Panc1 (cell line): ENCODE measurements at regions not wholly inside any gene's neighbourhood (a gene's known extent, or its start where the extent isn't known, plus 50 kb on each side); places are given as distances from the start of the nearest gene placed in this dataset.

Experiments
- ATAC-seq: fragments of 200-7000 bp; cut with Tn5 transposase; 2 replicates; pipeline ENCODE4 v1.9.1; 2020; ENCODE audit warnings: mild to moderate bottlenecking, moderate library complexity
- BruUV-seq: library from RNA; stranded (reverse); fragments of 400-500 nt; replicated peaks from 2 replicates; lab custom pipeline; 2021; lab: Mats Ljungman, UMichigan
- CTCF ChIA-PET: fragments of 300-600 bp; sonication (Branson Sonifier 250); formaldehyde crosslinking; loops from one replicate; lab custom pipeline; 2022; ENCODE audit warnings: antibody characterized with exemption; lab: Charles Lee
- POLR2A ChIA-PET: fragments of 300-600 bp; sonication (Branson Sonifier 250); formaldehyde crosslinking; loops from one replicate; lab custom pipeline; 2022; ENCODE audit warnings: antibody characterized with exemption; lab: Charles Lee
- DNase-seq: peaks from one replicate; pipeline ENCODE4 v3.0.0-alpha.2; 2010; ENCODE audit warnings: low read depth, low spot score
- H3K27ac ChIP-seq: 2 replicates; pipeline ENCODE4 v1.5.1; 2011; ENCODE audit warnings: mild to moderate bottlenecking, low read length, inconsistent platforms
- H3K27me3 ChIP-seq: fragments of 200-500 bp; sonication (Bioruptor generic); 2 replicates; pipeline ENCODE4 v1.6.0; 2014; ENCODE audit warnings: low read length, inconsistent platforms; ENCODE audit not compliant: control insufficient read depth, insufficient read depth
- H3K36me3 ChIP-seq: fragments of 200-500 bp; sonication (Bioruptor generic); 2 replicates; pipeline ENCODE4 v1.5.1; 2014; ENCODE audit warnings: inconsistent platforms, mild to moderate bottlenecking, low read length, moderate library complexity; ENCODE audit not compliant: control insufficient read depth, insufficient read depth
- H3K4me1 ChIP-seq: 2 replicates; pipeline ENCODE4 v1.5.1; 2011; ENCODE audit warnings: inconsistent platforms, mild to moderate bottlenecking, low read length, moderate library complexity; ENCODE audit not compliant: control insufficient read depth, insufficient read depth
- H3K4me3 ChIP-seq, 2 experiments: 2 replicates each; pipeline ENCODE4 v1.5.1; 2011 to 2012; ENCODE audit warnings: low read depth in 2 of 2, low read length in 2 of 2, mild to moderate bottlenecking in 2 of 2, inconsistent platforms in 1 of 2, moderate library complexity in 1 of 2
- H3K9me3 ChIP-seq: fragments of 200-500 bp; sonication (Bioruptor generic); 2 replicates; pipeline ENCODE4 v1.5.1; 2014; ENCODE audit warnings: low read depth, mild to moderate bottlenecking, inconsistent platforms, low read length, moderate library complexity; ENCODE audit not compliant: control insufficient read depth, insufficient read depth
- CTCF ChIP-seq: fragments of 450-650 bp; IDR thresholded peaks from 2 replicates; pipeline ENCODE4 v1.5.1; 2017; ENCODE audit warnings: mild to moderate bottlenecking
- POLR2AphosphoS5 ChIP-seq: IDR thresholded peaks from 2 replicates; pipeline ENCODE4 v1.6.1; 2012; ENCODE audit warnings: mild to moderate bottlenecking, low read depth, low read length, moderate library complexity
- REST ChIP-seq, 2 experiments: IDR thresholded peaks; 2 replicates each; pipeline ENCODE4 v1.6.1; 2011 to 2012; ENCODE audit warnings: low read depth in 2 of 2, control low read depth in 1 of 2, low read length in 1 of 2, mild to moderate bottlenecking in 1 of 2, moderate library complexity in 1 of 2; ENCODE audit not compliant: insufficient read depth in 1 of 2
- SIN3A ChIP-seq: IDR thresholded peaks from 2 replicates; pipeline ENCODE4 v1.6.1; 2012; ENCODE audit warnings: low read depth, mild to moderate bottlenecking, low read length, moderate library complexity, borderline replicate concordance; ENCODE audit not compliant: insufficient read depth
- TCF7L2 ChIP-seq: IDR thresholded peaks from 2 replicates; pipeline ENCODE4 v1.6.1; 2011; ENCODE audit warnings: mild to moderate bottlenecking, low read depth, low read length, inconsistent platforms
- in situ Hi-C: cut with HindIII; loops from 2 replicates; pipeline ENCODE4 v1.10.0; 2016; ENCODE audit warnings: low sequenced_read_pairs, low pct_unique_long_range_greater_than_20kb
- intact Hi-C: fragments of 100-400 bp; cut with micrococcal nuclease; formaldehyde crosslinking; loops from one replicate; pipeline ENCODE4 v1.10.0; 2022; ENCODE audit not compliant: unreplicated experiment

- no TSS peak for BruUV-seq
- H3K36me3 ChIP-seq: no peaks in the 10 kb centered on the region
- intact Hi-C loops: no loop called here
- no peak overlapping the region for H3K4me3 ChIP-seq
- TF ChIP-seq CTCF: no peak
- no peak for TF ChIP-seq TCF7L2
- TF ChIP-seq REST (IDR thresholded peaks at IDR 0.05; ENCODE audit: insufficient read depth in 1 of 2, low read depth in 2 of 2, low read length in 1 of 2): no peak
- TF ChIP-seq SIN3A: no peak
- TF ChIP-seq POLR2AphosphoS5: no peak
- H3K4me1 ChIP-seq: no peaks in the 10 kb centered on the region
- DNase-seq (no peak), ATAC-seq (no peak)
- ChIA-PET CTCF (no interaction called here), POLR2A (no interaction called here)
- H3K9me3 ChIP-seq: no peaks in the 10 kb centered on the region
- in situ Hi-C loops: no loop called here
- no peaks in the 10 kb centered on the region for H3K27me3 ChIP-seq
- H3K27ac ChIP-seq: no peak overlapping the region
Observed at GRCh38 chr2:128401680-128402079, 83.0 kb upstream of the HS6ST1 start.

DNA sequence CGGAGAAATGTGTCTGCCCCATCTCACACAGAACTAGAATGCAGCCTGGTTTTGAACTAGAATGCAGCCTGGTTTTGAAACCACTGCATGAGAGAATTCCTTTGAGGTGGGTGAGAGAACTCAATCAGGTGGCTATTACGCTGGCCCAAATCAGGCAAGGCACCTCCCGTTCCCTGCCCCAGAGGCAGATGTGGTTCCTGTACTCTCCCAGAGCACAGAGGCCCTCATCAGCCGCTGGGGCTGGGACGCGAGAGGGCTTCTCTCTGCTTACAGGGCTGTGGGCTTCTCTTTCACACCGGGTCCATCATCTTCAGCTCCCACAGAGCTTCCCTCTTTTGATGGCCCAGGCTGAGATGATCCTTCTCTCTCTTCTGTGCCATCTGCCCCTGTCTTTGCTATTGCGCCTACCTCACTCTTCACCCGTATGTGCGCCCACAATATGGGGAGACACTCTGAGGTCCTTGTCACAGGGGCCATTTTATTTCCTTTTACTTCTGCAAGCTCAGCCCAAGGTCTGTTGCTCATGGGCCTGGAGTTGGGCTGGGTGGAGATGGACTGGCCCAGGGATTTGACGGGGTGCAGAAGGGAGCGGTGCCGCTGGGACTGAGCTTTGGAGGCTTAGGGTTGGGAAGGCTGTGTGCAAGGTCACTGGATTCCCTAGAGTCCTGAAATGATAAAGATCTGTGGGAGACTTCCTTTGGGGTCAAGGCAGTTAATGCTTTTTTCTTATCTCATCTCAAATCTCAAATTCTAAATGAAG is 84.4 kb upstream of the HS6ST1 start:
- Histone ChIP-seq H3K36me3 (no peaks in the 10 kb centered on the region), H3K4me3 (no peak overlapping the region), H3K9me3 (no peaks in the 10 kb centered on the region), H3K27ac (no peak overlapping the region), H3K4me1 (no peaks in the 10 kb centered on the region), H3K27me3 (no peaks in the 10 kb centered on the region)
- POLR2A ChIA-PET: no interaction called here
- no TSS peak for BruUV-seq
- DNase-seq (no peak), ATAC-seq (no peak)
- TF ChIP-seq TCF7L2 (no peak), POLR2AphosphoS5 (no peak), CTCF (no peak), REST (IDR thresholded peaks at IDR 0.05; ENCODE audit: insufficient read depth in 1 of 2, low read depth in 2 of 2, low read length in 1 of 2) (no peak), SIN3A (no peak)
- CTCF ChIA-PET: no interaction called here
- intact Hi-C loops (no loop called here), in situ Hi-C loops (no loop called here)
